Fibroblast of pulmonary artery (primary cell): ENCODE measurements at regions not wholly inside any gene's neighbourhood (a gene's known extent, or its start where the extent isn't known, plus 50 kb on each side); places are given as distances from the start of the nearest gene placed in this dataset.

Experiments
- DNase-seq: peaks from one replicate; pipeline ENCODE4 v3.0.0-alpha.2; 2010; ENCODE audit warnings: low read depth
- H3K4me3 ChIP-seq: replicated peaks from 2 replicates; pipeline ENCODE4 v1.5.1; 2011; ENCODE audit warnings: low read depth, mild to moderate bottlenecking, control low read depth, low read length, moderate library complexity
- CTCF ChIP-seq: IDR thresholded peaks from 2 replicates; pipeline ENCODE4 v1.5.1; 2011; ENCODE audit warnings: mild to moderate bottlenecking, control low read depth, low read length, inconsistent platforms; ENCODE audit errors: missing control alignments

- DNase-seq, result no peak
- no peak for TF ChIP-seq CTCF
- H3K4me3 ChIP-seq, result no peak overlapping the region
Observed at GRCh38 chr5:88384886-88385285, 116.2 kb upstream of the TMEM161B start.

- no peak for TF ChIP-seq CTCF
- no peak for DNase-seq
- no peak overlapping the region for H3K4me3 ChIP-seq
Observed at GRCh38 chr5:88380332-88380731, 111.7 kb upstream of the TMEM161B start.

- TF ChIP-seq CTCF, result no peak
- DNase-seq, result no peak
- H3K4me3 ChIP-seq, result no peak overlapping the region
Observed at GRCh38 chr5:88377705-88378656, 109.3 kb upstream of the TMEM161B start.

- H3K4me3 ChIP-seq, result no peak overlapping the region
- no peak for DNase-seq
- no peak for TF ChIP-seq CTCF
Observed at GRCh38 chr5:88377240-88377639, 108.6 kb upstream of the TMEM161B start.

GRCh38 chr5:88376728-88377127 is 108.1 kb upstream of the TMEM161B start:
- TF ChIP-seq CTCF, result no peak
- DNase-seq, result no peak
- H3K4me3 ChIP-seq, result no peak overlapping the region

GRCh38 chr5:88374391-88374790 is 105.7 kb upstream of the TMEM161B start:
- H3K4me3 ChIP-seq, result no peak overlapping the region
- no peak for TF ChIP-seq CTCF
- no peak for DNase-seq

- TF ChIP-seq CTCF, result no peak
- H3K4me3 ChIP-seq, result no peak overlapping the region
- no peak for DNase-seq
Observed at GRCh38 chr5:88370824-88371223, 102.2 kb upstream of the TMEM161B start.
